Right lung (tissue), 2 donors: ENCODE measurements at regions not wholly inside any gene's neighbourhood (a gene's known extent, or its start where the extent isn't known, plus 50 kb on each side); places are given as distances from the start of the nearest gene placed in this dataset.

Source experiments
- DNase-seq, 2 donors: peaks; one replicate each; pipeline ENCODE4 v3.0.0-alpha.2; 2013

DNA sequence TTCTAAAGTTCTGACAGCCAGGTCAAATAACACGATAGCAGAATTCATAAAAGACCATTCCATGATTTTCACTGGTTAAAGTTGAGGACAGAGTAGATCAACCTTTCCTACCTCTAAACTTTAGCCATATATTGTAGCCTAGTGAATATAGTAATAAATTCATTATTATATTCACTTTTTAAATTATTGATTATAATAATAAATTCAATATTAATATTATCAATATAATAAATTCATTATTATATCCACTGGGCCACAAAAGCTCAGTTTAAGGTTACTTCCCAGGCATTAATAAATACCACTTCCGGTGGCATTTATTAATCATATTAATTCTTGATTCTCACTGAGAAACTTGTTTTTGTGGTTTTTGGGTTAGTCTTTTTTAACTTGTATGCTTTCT lies 85.7 kb upstream of the GPC6 start:
- no peak for DNase-seq

GRCh38 chr13:93144031-93144430 lies 82.6 kb upstream of the GPC6 start:
- no peak for DNase-seq

GRCh38 chr13:93145199-93145598 lies 81.4 kb upstream of the GPC6 start:
- DNase-seq, result no peak

- no peak for DNase-seq
Observed at GRCh38 chr13:93146584-93147297, 79.9 kb upstream of the GPC6 start.

DNA sequence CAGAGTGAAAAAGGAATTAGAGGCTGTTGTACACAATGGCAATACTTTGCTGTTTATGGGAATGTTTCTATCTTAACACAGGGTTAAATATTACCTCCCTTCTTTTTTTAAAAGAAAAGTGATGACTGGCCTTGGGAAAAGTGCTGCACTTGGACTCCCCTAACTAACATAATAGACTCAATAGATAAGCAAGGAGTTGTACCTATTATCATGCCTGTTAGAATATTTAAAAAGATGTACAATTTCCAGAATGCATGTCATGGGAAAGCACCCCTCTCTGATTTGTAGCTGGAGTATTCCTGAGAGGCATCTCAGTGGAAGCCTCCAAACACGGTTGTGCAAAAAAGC lies 79.3 kb upstream of the GPC6 start:
- no peak for DNase-seq

DNA sequence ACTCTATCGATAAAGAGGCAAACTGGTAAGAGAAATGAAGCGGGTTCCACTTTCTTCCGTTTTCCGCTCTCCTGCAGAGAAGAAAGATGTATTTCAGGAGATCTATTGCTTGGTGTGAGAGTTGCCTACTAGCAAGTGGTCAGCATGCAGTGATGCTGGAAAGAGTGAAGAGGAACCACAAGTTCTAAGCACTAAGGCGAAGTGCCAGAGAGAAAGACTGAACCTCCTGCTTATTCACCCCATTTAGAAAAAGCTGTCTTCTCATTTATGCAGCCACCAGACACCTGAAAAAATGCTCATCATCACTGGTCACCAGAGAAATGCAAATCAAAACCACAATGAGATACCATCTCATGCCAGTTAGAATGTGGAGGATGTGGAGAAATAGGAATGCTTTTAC lies 78.7 kb upstream of the GPC6 start:
- no peak for DNase-seq

- DNase-seq, result no peak
Observed at GRCh38 chr13:93151277-93151676, 75.3 kb upstream of the GPC6 start.

DNA sequence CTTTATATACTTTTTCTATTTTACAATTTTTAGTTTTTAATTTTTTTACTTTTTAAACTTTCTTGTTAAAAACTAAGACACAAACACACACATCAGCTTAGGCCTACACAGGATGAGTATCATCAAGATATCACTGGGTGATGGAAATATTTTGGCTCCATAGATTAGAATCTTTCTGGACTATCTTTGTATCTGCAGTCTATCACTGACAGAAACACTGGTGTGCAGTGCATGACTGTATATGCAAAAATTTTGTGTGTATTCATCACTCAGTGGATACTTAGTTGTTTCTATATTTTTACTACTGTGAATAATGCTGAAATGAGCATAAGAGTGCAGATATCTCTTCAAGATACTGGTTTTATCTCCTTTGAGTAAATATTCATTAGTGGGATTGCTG lies 68.0 kb upstream of the GPC6 start:
- no peak for DNase-seq

DNA sequence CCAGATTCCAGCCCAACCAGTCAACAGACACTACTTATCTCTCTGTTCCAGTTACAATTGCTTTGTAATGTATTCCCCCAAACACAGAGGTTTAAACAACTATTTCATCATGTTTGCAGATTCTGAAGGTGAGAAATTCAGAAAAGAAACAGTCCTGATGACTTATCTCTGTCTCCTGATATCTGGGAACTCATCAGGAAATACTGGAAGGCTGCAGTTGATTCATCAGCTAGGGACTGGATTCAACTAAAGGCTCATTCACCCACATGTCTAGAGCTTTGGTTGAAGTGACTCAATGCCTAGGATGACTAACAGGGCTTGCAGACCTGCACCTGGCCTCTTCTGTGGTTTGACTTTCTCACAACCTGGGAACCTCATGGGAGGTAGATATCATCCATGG lies 56.6 kb upstream of the GPC6 start:
- DNase-seq, result no peak

DNA sequence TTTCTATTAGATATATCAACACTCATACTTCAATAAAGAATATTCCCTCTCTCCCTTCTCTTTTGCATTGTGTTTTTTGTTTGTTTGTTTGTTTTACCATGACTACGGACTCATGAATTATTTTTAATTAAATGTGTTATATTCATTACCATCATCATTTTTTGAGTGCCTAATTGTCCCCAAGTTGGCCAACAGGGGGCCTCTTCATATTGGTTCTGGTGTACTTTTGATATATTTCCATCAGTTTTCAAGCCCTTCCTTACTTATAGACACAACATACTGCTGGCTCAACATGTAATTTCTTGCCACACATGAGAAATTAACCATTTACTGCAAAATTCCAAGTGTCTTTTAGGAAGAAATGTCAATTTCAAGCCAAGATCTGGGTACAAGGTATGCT lies 54.5 kb upstream of the GPC6 start:
- DNase-seq, result no peak

DNA sequence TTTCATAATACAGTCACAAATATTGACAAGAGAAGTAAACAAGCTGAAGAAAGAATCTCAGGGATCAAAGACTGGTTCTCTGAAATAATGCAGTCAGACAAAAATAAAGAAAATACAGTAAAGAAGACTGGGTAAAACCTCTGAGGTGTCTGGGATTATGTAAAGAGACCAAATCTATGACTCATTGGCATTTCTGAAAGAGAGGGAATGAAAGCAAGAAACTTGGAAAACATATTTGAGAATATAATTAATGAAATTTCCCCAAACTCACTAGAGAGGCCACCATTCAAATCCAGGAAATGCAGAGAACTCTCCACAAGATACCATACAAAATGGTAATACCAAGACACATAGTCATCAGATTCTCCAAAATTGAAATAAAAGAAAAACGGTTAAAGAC lies 53.0 kb upstream of the GPC6 start:
- DNase-seq, result no peak

DNA sequence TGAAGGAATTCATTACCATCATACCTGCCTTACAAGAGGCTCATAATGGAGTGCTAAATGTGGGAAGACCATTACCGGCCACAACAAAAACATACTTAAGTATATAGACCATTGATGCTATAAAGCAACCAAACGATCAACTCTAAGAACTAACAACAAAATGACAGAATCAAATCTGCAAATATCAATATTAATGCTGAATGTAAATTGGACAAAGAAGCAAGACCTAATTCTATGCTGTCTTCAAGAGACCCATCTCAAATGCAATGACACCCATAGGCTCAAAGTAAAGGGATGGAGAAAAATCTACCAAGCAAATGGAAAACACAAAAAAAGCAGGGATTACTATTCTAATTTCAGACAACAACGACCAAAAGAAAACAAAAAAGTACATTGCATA lies 52.3 kb upstream of the GPC6 start:
- DNase-seq, result no peak
